H1 (cell line): ENCODE measurements at regions not wholly inside any gene's neighbourhood (a gene's known extent, or its start where the extent isn't known, plus 50 kb on each side); places are given as distances from the start of the nearest gene placed in this dataset.

Experiments used
- CTCF ChIA-PET: fragments of 300-600 bp; sonication (Branson Sonifier 250); formaldehyde crosslinking; loops from one replicate; lab custom pipeline; 2021; ENCODE audit not compliant: partially characterized antibody; lab: Charles Lee
- POLR2A ChIA-PET: fragments of 300-600 bp; sonication (Branson Sonifier 250); formaldehyde crosslinking; loops from one replicate; lab custom pipeline; 2021; ENCODE audit warnings: inconsistent platforms; ENCODE audit not compliant: partially characterized antibody; lab: Charles Lee
- DNase-seq, 2 experiments: peaks; one replicate each; pipeline versions ENCODE4 v3.0.0 to v3.0.0-alpha.2; 2010 to 2022; ENCODE audit warnings: low spot score in 2 of 2, low read depth in 1 of 2, mixed read lengths in 1 of 2
- FAIRE-seq: peaks from 2 replicates; lab custom pipeline; 2011; peaks lifted over from hg19 to GRCh38; lab: Jason Lieb, UNC
- H2AFZ ChIP-seq: 2 replicates; pipeline ENCODE4 v1.8.1; 2012; ENCODE audit warnings: low read length, inconsistent platforms
- H2AK5ac ChIP-seq: 2 replicates; pipeline ENCODE4 v1.6.1; 2013; ENCODE audit warnings: low read depth, low read length
- H2BK120ac ChIP-seq: replicated peaks from 2 replicates; pipeline ENCODE3; 2013; ENCODE audit warnings: low read depth, low read length, inconsistent platforms
- H2BK12ac ChIP-seq: 2 replicates; pipeline ENCODE4 v1.6.1; 2013; ENCODE audit warnings: low read depth, low read length
- H2BK15ac ChIP-seq: 2 replicates; pipeline ENCODE4 v1.6.1; 2013; ENCODE audit warnings: low read length
- H2BK20ac ChIP-seq: 2 replicates; pipeline ENCODE4 v1.6.1; 2013; ENCODE audit warnings: low read length
- H2BK5ac ChIP-seq: 2 replicates; pipeline ENCODE4 v1.6.1; 2013; ENCODE audit warnings: low read depth, low read length
- H3K14ac ChIP-seq: 2 replicates; pipeline ENCODE4 v1.6.1; 2013; ENCODE audit warnings: inconsistent platforms; ENCODE audit not compliant: insufficient read length
- H3K18ac ChIP-seq: 2 replicates; pipeline ENCODE4 v1.6.1; 2013; ENCODE audit warnings: low read length; ENCODE audit errors: extremely low read depth
- H3K23ac ChIP-seq: 2 replicates; pipeline ENCODE4 v1.6.1; 2013; ENCODE audit warnings: inconsistent platforms; ENCODE audit not compliant: insufficient read length
- H3K23me2 ChIP-seq: 2 replicates; pipeline ENCODE4 v1.6.1; 2013; ENCODE audit warnings: low read depth, low read length
- H3K27ac ChIP-seq: 2 replicates; pipeline ENCODE4 v1.6.1; 2011; ENCODE audit warnings: low read depth, low read length, inconsistent platforms
- H3K27me3 ChIP-seq, 4 experiments: replicated peaks in 1 of 4; 1 replicate in 1 of 4; 2 replicates in 3 of 4; pipeline versions ENCODE4 v1.6.1 to v1.8.1; 2011 to 2013; ENCODE audit warnings: low read length in 3 of 4, mild to moderate bottlenecking in 3 of 4, inconsistent platforms in 2 of 4, mixed read lengths in 2 of 4, moderate library complexity in 1 of 4; ENCODE audit not compliant: control insufficient read depth in 3 of 4, insufficient read depth in 3 of 4; ENCODE audit errors: extremely low read depth in 1 of 4
- H3K36me3 ChIP-seq, 4 experiments: 2 replicates each; pipeline versions ENCODE4 v1.6.1 to v1.8.1; 2011 to 2013; ENCODE audit warnings: mild to moderate bottlenecking in 4 of 4, low read length in 3 of 4, moderate library complexity in 2 of 4, control low read depth in 1 of 4, inconsistent platforms in 1 of 4; ENCODE audit not compliant: insufficient read depth in 4 of 4, control insufficient read depth in 2 of 4
- H3K4ac ChIP-seq: replicated peaks from 2 replicates; pipeline ENCODE3; 2013; ENCODE audit warnings: low read length, low read depth, mixed read lengths, inconsistent platforms; ENCODE audit not compliant: insufficient read length
- H3K4me1 ChIP-seq, 4 experiments: replicated peaks in 1 of 4; 1 replicate in 1 of 4; 2 replicates in 3 of 4; pipeline versions ENCODE4 v1.6.1 to v1.8.1; 2011 to 2013; ENCODE audit warnings: low read length in 3 of 4, inconsistent platforms in 2 of 4, mixed read lengths in 1 of 4; ENCODE audit not compliant: insufficient read depth in 4 of 4, control insufficient read depth in 3 of 4
- H3K4me2 ChIP-seq, 2 experiments: 2 replicates each; pipeline versions ENCODE4 v1.6.1 to v1.8.1; 2011 to 2013; ENCODE audit warnings: low read depth in 2 of 2, low read length in 2 of 2, control low read depth in 1 of 2, inconsistent platforms in 1 of 2, mild to moderate bottlenecking in 1 of 2; ENCODE audit not compliant: insufficient read depth in 1 of 2
- H3K4me3 ChIP-seq, 4 experiments: fragments of 200-600, 300-600 bp in 1 of 4; sonication (generic), shearing (Covaris generic), sonication (Bioruptor Twin) in 1 of 4; 2 replicates each; pipeline versions ENCODE4 v1.5.1 to v1.8.1; 2011 to 2016; ENCODE audit warnings: low read length in 4 of 4, low read depth in 3 of 4, control low read depth in 2 of 4, inconsistent platforms in 2 of 4, mild to moderate bottlenecking in 2 of 4, mixed read lengths in 1 of 4, moderate library complexity in 1 of 4; ENCODE audit not compliant: insufficient read depth in 2 of 4; ENCODE audit errors: extremely low read depth in 1 of 4
- H3K56ac ChIP-seq: replicated peaks from 2 replicates; pipeline ENCODE3; 2013; ENCODE audit warnings: low read depth, mild to moderate bottlenecking, mixed read lengths, low read length, inconsistent platforms; ENCODE audit not compliant: insufficient read length
- H3K79me1 ChIP-seq: 2 replicates; pipeline ENCODE4 v1.6.1; 2013; ENCODE audit warnings: low read depth, low read length, control low read depth
- H3K79me2 ChIP-seq, 2 experiments: 2 replicates each; pipeline versions ENCODE4 v1.6.1 to v1.8.1; 2012 to 2013; ENCODE audit warnings: low read length in 2 of 2, mild to moderate bottlenecking in 2 of 2, inconsistent platforms in 1 of 2; ENCODE audit not compliant: insufficient read depth in 2 of 2, control insufficient read depth in 1 of 2
- H3K9ac ChIP-seq, 4 experiments: replicated peaks in 1 of 4; 1 replicate in 1 of 4; 2 replicates in 3 of 4; pipeline versions ENCODE4 v1.6.1 to v1.8.1; 2011 to 2013; ENCODE audit warnings: low read depth in 3 of 4, low read length in 3 of 4, control low read depth in 2 of 4, mild to moderate bottlenecking in 2 of 4, moderate library complexity in 2 of 4, inconsistent platforms in 1 of 4; ENCODE audit errors: extremely low read depth in 1 of 4
- H3K9me3 ChIP-seq, 2 experiments: 2 replicates each; pipeline versions ENCODE4 v1.6.1 to v1.8.1; 2012 to 2013; ENCODE audit warnings: mild to moderate bottlenecking in 2 of 2, moderate library complexity in 2 of 2, control low read depth in 1 of 2, inconsistent platforms in 1 of 2, low read depth in 1 of 2, low read length in 1 of 2, mixed read lengths in 1 of 2; ENCODE audit not compliant: insufficient read depth in 2 of 2
- H4K20me1 ChIP-seq, 2 experiments: replicated peaks in 1 of 2; 2 replicates each; pipeline versions ENCODE3 to v1.8.1; 2011 to 2013; ENCODE audit warnings: inconsistent platforms in 2 of 2, low read length in 2 of 2, mild to moderate bottlenecking in 1 of 2; ENCODE audit not compliant: insufficient read depth in 2 of 2, control insufficient read depth in 1 of 2
- H4K5ac ChIP-seq: 2 replicates; pipeline ENCODE4 v1.6.1; 2013; ENCODE audit warnings: low read length, low read depth, mixed read lengths, inconsistent platforms; ENCODE audit not compliant: insufficient read length
- H4K8ac ChIP-seq: 2 replicates; pipeline ENCODE4 v1.8.0; 2013; ENCODE audit warnings: mild to moderate bottlenecking, moderate library complexity, low read length, inconsistent platforms; ENCODE audit not compliant: insufficient read depth; ENCODE audit errors: extremely low read depth
- H4K91ac ChIP-seq: replicated peaks from 2 replicates; pipeline ENCODE3; 2013; ENCODE audit warnings: low read length, mixed read lengths, inconsistent platforms; ENCODE audit not compliant: insufficient read length
- BRCA1 ChIP-seq: IDR thresholded peaks from 2 replicates; pipeline ENCODE4 v1.6.1; 2012; ENCODE audit warnings: low read depth, low read length, improper control_type of control experiment
- CEBPB ChIP-seq: IDR thresholded peaks from 2 replicates; pipeline ENCODE4 v1.6.1; 2012; ENCODE audit warnings: low read depth, low read length
- EP300 ChIP-seq, 2 experiments: IDR thresholded peaks; 1 replicate in 1 of 2; 2 replicates in 1 of 2; pipeline ENCODE4 v1.6.1; 2011 to 2012; ENCODE audit warnings: low read depth in 2 of 2, low read length in 2 of 2, mild to moderate bottlenecking in 2 of 2, borderline replicate concordance in 1 of 2, inconsistent platforms in 1 of 2, moderate library complexity in 1 of 2
- GABPA ChIP-seq: IDR thresholded peaks from 2 replicates; pipeline ENCODE4 v1.6.1; 2011; ENCODE audit warnings: mild to moderate bottlenecking, low read length, moderate library complexity, borderline replicate concordance; ENCODE audit not compliant: insufficient read depth
- GTF2F1 ChIP-seq: IDR thresholded peaks from 2 replicates; pipeline ENCODE4 v1.6.1; 2012; ENCODE audit warnings: low read depth, low read length, improper control_type of control experiment, borderline replicate concordance
- KDM1A ChIP-seq: fragments of 200-600, 300-600 bp; sonication (generic); IDR thresholded peaks from 2 replicates; pipeline ENCODE4 v1.7.1; 2016; ENCODE audit warnings: mild to moderate bottlenecking, low read length, borderline replicate concordance
- MAFK ChIP-seq: IDR thresholded peaks from 2 replicates; pipeline ENCODE4 v1.6.1; 2012; ENCODE audit warnings: low read depth, mild to moderate bottlenecking, improper control_type of control experiment, low read length
- NANOG ChIP-seq: IDR thresholded peaks from 2 replicates; pipeline ENCODE4 v1.6.1; 2011; ENCODE audit warnings: low read length, low read depth, mild to moderate bottlenecking, inconsistent platforms; ENCODE audit not compliant: insufficient read depth, poor library complexity, severe bottlenecking
- POLR2AphosphoS5 ChIP-seq: IDR thresholded peaks from 2 replicates; pipeline ENCODE4 v1.6.1; 2011; ENCODE audit warnings: low read depth, low read length
- POU5F1 ChIP-seq: IDR thresholded peaks from 2 replicates; pipeline ENCODE4 v1.6.1; 2011; ENCODE audit warnings: low read depth, mild to moderate bottlenecking, low read length, moderate library complexity
- RAD21 ChIP-seq, 2 experiments: IDR thresholded peaks in 1 of 2; conservative IDR thresholded peaks in 1 of 2; 2 replicates each; pipeline ENCODE4 v1.6.1; 2011; ENCODE audit warnings: low read depth in 2 of 2, low read length in 2 of 2, improper control_type of control experiment in 1 of 2, inconsistent platforms in 1 of 2, mild to moderate bottlenecking in 1 of 2, moderate library complexity in 1 of 2
- RBBP5 ChIP-seq: IDR thresholded peaks from 2 replicates; pipeline ENCODE4 v1.7.1; 2012; ENCODE audit warnings: low read depth, mild to moderate bottlenecking, inconsistent platforms, low read length, moderate library complexity, borderline replicate concordance
- SP4 ChIP-seq: IDR thresholded peaks from 2 replicates; pipeline ENCODE4 v1.6.1; 2012; ENCODE audit warnings: low read length, inconsistent platforms
- YY1 ChIP-seq: IDR thresholded peaks from 2 replicates; pipeline ENCODE4 v1.6.1; 2011; ENCODE audit warnings: low read depth, mild to moderate bottlenecking, low read length
- WGBS, 2 experiments: shearing (Covaris generic) in 1 of 2; methylation state at CpG; one replicate each; pipeline versions ENCODE4 v1.1.6 to v1.1.7; 2013 to 2015; ENCODE audit warnings: low lambda C conversion rate in 2 of 2, mixed read lengths in 2 of 2, inconsistent platforms in 1 of 2, low coverage in 1 of 2, missing lambda C conversion rate in 1 of 2; ENCODE audit not compliant: insufficient replicate concordance in 2 of 2, insufficient coverage in 1 of 2, insufficient read length in 1 of 2; ENCODE audit errors: extremely low coverage in 1 of 2, missing lambda C conversion rate in 1 of 2; 5-methylcytosine and 5-hydroxymethylcytosine counted together
- TF ChIP-seq, protein P1 (sequence below): IDR thresholded peaks from 2 replicates; pipeline ENCODE4 v1.6.1; 2012; ENCODE audit warnings: inconsistent platforms

GRCh38 chr19:13637664-13638063 lies 126.7 kb upstream of the MRI1 start:
- no peak overlapping the region for H3K56ac ChIP-seq

More at GRCh38 chr19:13637664-13638063, 126.7 kb upstream of the MRI1 start:
- Histone ChIP-seq H2AK5ac (no peak overlapping the region), H3K4me2 (no peak overlapping the region), H3K27me3 (no peaks in the 10 kb centered on the region), H4K5ac (no peak overlapping the region), H2BK15ac (no peak overlapping the region), H2AFZ (no peak overlapping the region), H2BK20ac (no peak overlapping the region), H2BK5ac (no peak overlapping the region), H3K79me2 (no peaks in the 10 kb centered on the region), H3K9ac (no peak overlapping the region), H3K23ac (no peak overlapping the region), H3K23me2 (peaks cover 3% of the 10 kb centered on the region; the same call in 1 of the 2 replicates), H2BK12ac (no peak overlapping the region), H4K8ac (no peak overlapping the region), H3K14ac (no peak overlapping the region), H3K36me3 (no peaks in the 10 kb centered on the region), H3K4me1 (peaks cover 0 to 9% (median 1%) of the 10 kb centered on the region in 4 experiments; a peak in 5 of 7 replicates), H3K4ac (no peak overlapping the region), H2BK120ac (no peak overlapping the region), H3K27ac (no peak overlapping the region), H3K18ac (no peak overlapping the region), H4K91ac (no peak overlapping the region), H4K20me1 (no peaks in the 10 kb centered on the region), H3K79me1 (no peaks in the 10 kb centered on the region), H3K4me3 (no peak overlapping the region), H3K9me3 (no peaks in the 10 kb centered on the region)
- CTCF ChIA-PET = interaction anchor here (0.6 to 1.6 kb wide), 3 partner anchors 83 to 354 kb away, joined by 3 to 8 read pairs (median 3); no protein-coding TSS in a partner anchor
- POLR2A ChIA-PET = no interaction called here
- WGBS, 2 experiments = 93% methylated on average over 6 of the region's 6 CpGs; no CpG with 5 or more reads in 1 of the 2 experiments
- FAIRE-seq = no peak
- no peak for DNase-seq
- TF ChIP-seq EP300 (IDR thresholded peaks at IDR 0.05; ENCODE audit: borderline replicate concordance in 1 of 2, low read depth in 2 of 2, low read length in 2 of 2) (no peak), NANOG (no peak), GABPA (no peak), KDM1A (no peak), POLR2AphosphoS5 (no peak), GTF2F1 (no peak), BRCA1 (no peak), SP4 (no peak), RAD21 (IDR thresholded peaks at IDR 0.05 in 1 of 2, conservative IDR thresholded peaks at IDR 0.05 in 1 of 2; ENCODE audit: low read depth in 2 of 2, low read length in 2 of 2) (no peak), RBBP5 (no peak), MAFK (no peak), YY1 (no peak), CEBPB (no peak), POU5F1 (no peak)
- TF ChIP-seq, protein P1, sequence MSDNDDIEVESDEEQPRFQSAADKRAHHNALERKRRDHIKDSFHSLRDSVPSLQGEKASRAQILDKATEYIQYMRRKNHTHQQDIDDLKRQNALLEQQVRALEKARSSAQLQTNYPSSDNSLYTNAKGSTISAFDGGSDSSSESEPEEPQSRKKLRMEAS = no peak
